ENCODE measurements at regions not wholly inside any gene's neighbourhood (a gene's known extent, or its start where the extent isn't known, plus 50 kb on each side); places are given as distances from the start of the nearest gene placed in this dataset.

DNA sequence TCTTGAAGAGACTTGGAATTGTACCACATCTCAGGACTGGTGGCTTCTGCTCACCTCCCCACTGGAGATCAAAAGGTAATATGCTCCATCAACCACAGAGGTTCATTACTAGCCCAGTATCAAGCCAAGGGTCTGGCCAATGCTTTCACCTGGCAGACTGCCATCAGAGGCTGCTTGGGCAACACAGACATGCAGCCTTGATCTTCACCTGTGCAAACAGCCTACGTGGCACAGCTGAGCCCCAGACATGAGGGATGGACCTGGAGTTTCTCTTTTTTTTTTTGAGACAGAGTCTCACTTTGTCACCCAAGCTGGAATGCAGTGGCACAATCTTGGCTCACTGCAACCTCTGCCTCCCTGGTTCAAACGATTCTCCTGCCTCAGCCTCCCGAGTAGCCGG lies 105.6 kb upstream of the HES1 start:
- TF ChIP-seq CTCF (conservative IDR thresholded peaks at IDR 0.05; ENCODE audit: low read depth in 2 of 2), result no peak
- no peak for TF ChIP-seq EZH2 (IDR thresholded peaks at IDR 0.05; ENCODE audit: low read depth, unreplicated experiment)
- no peak for TF ChIP-seq ETS1 (IDR thresholded peaks at IDR 0.05)
- TF ChIP-seq, protein P1, sequence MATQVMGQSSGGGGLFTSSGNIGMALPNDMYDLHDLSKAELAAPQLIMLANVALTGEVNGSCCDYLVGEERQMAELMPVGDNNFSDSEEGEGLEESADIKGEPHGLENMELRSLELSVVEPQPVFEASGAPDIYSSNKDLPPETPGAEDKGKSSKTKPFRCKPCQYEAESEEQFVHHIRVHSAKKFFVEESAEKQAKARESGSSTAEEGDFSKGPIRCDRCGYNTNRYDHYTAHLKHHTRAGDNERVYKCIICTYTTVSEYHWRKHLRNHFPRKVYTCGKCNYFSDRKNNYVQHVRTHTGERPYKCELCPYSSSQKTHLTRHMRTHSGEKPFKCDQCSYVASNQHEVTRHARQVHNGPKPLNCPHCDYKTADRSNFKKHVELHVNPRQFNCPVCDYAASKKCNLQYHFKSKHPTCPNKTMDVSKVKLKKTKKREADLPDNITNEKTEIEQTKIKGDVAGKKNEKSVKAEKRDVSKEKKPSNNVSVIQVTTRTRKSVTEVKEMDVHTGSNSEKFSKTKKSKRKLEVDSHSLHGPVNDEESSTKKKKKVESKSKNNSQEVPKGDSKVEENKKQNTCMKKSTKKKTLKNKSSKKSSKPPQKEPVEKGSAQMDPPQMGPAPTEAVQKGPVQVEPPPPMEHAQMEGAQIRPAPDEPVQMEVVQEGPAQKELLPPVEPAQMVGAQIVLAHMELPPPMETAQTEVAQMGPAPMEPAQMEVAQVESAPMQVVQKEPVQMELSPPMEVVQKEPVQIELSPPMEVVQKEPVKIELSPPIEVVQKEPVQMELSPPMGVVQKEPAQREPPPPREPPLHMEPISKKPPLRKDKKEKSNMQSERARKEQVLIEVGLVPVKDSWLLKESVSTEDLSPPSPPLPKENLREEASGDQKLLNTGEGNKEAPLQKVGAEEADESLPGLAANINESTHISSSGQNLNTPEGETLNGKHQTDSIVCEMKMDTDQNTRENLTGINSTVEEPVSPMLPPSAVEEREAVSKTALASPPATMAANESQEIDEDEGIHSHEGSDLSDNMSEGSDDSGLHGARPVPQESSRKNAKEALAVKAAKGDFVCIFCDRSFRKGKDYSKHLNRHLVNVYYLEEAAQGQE (IDR thresholded peaks at IDR 0.05; ENCODE audit: unreplicated experiment), result no peak
- no peak for TF ChIP-seq POLR2AphosphoS5 (IDR thresholded peaks at IDR 0.05; ENCODE audit: low read depth)
- TF ChIP-seq ZNF114 (CRISPR knock-in tag; IDR thresholded peaks at IDR 0.05), result no peak
- TF ChIP-seq ZNF331 (CRISPR knock-in tag; IDR thresholded peaks at IDR 0.05; ENCODE audit: low read depth), result no peak
- TF ChIP-seq EZH2phosphoT487 (IDR thresholded peaks at IDR 0.05; ENCODE audit: unreplicated experiment), result no peak
- TF ChIP-seq CREB1 (CRISPR knock-in tag; IDR thresholded peaks at IDR 0.05; ENCODE audit: low read depth), result no peak
- no peak for TF ChIP-seq STAT1 (IDR thresholded peaks at IDR 0.05; ENCODE audit: unreplicated experiment)
